ENCODE measurements at regions not wholly inside any gene's neighbourhood (a gene's known extent, or its start where the extent isn't known, plus 50 kb on each side); places are given as distances from the start of the nearest gene placed in this dataset.
A peak's percentile ranks its signal among the peaks of the same experiment; 100 is the strongest.
"Not testable (repeated sequence)": the region's sequence is repeated elsewhere in the genome, so short reads cannot be mapped to it uniquely, and the experiment has no call there.

DNA sequence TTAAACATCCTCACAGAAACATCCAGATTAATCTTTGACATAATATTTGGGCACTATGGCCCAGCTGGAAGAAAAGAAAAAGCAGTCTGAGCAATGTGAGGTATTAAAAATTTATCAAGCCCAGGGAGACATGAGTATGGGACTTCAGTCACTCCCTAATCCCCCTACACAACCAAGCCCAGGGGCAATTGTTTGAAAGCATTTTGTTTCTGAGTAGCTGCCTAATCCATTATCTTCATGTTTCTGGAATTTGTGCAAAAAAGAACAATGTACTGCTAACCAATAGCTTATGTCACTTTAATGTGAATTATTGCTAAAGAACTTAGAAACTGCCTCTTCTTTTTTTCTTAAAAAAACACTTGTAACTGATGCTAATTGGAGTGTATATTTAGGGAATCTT is 360.7 kb downstream of the TEX13C start:
- intact Hi-C loops (cut with DNase I), result no loop called here

DNA sequence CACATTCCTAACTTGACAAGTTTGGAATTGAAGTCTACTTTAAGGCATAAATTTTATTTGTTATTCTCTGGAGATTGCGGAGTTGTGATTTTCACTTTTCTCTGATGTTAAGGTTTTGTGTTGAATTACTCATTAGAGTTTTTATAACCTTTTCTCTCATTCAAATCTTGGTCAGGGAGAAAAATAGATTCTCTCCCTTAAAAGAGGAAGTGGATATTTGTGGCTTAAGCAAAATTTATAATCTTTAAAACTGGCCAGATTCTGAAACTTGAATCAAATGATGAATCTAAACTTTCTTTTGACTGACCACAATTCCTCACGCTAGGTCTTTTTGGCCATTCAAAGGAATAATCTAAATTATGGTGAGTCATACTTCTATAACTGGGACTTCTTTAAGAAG is 361.4 kb downstream of the TEX13C start:
- 83 to 89% (median 87%) methylated on average over 2 of the region's 2 CpGs for WGBS, 4 donors
- H3K27ac ChIP-seq, result no peak overlapping the region
- H3K36me3 ChIP-seq, result no peaks in the 10 kb centered on the region
- TF ChIP-seq POLR2A (IDR thresholded peaks at IDR 0.05), result no peak
- TF ChIP-seq CTCF (IDR thresholded peaks at IDR 0.05), result no peak
- intact Hi-C loops (cut with DNase I), result no loop called here
- no peaks in the 10 kb centered on the region for H3K27me3 ChIP-seq
- H3K4me3 ChIP-seq, result no peak overlapping the region
- H3K4me1 ChIP-seq, result no peaks in the 10 kb centered on the region
- DNase-seq (no peak), ATAC-seq (no peak)
- H3K9me3 ChIP-seq, result peaks cover 0 to 5% (median 0%) of the 10 kb centered on the region in 12 donors

More for the DNA sequence above, 360.7 kb downstream of the TEX13C start:
- Histone ChIP-seq H3K27me3 (no peaks in the 10 kb centered on the region), H3K27ac (no peak overlapping the region), H3K9me3 (peaks cover 0 to 8% (median 0%) of the 10 kb centered on the region in 12 donors), H3K36me3 (no peaks in the 10 kb centered on the region), H3K4me1 (no peaks in the 10 kb centered on the region), H3K4me3 (no peak overlapping the region)
- no peak for TF ChIP-seq POLR2A (IDR thresholded peaks at IDR 0.05)
- TF ChIP-seq CTCF (IDR thresholded peaks at IDR 0.05), result no peak
- DNase-seq (no peak), ATAC-seq (no peak)

DNA sequence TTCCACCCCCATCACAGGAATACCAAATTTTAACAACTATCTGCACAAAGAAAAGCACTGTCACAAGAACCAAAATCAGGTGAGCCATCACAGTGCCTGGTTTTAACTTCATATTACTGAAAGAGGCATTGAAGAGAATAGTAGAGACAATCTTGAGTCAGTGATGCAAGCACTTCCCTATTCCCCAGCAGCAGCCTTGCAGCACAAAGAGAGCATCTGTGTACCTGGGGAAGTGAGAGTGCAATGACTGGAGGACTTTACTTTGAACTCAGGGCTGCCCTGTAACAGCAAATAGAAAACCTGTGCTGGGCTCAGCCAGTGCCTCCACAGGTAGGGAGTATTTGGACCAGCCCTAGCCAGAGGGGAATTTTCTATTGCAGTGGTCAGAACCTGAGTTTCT is 361.8 kb downstream of the TEX13C start:
- no peak overlapping the region for H3K27ac ChIP-seq
- ATAC-seq (no peak), DNase-seq (no peak)
- H3K4me3 ChIP-seq, result no peak overlapping the region
- no peaks in the 10 kb centered on the region for H3K36me3 ChIP-seq
- no peaks in the 10 kb centered on the region for H3K4me1 ChIP-seq
- peaks cover 0 to under 1% (median 0%) of the 10 kb centered on the region in 12 donors for H3K9me3 ChIP-seq
- H3K27me3 ChIP-seq, result no peaks in the 10 kb centered on the region
- no peak for TF ChIP-seq POLR2A (IDR thresholded peaks at IDR 0.05)
- no peak for TF ChIP-seq CTCF (IDR thresholded peaks at IDR 0.05)
- intact Hi-C loops (cut with DNase I), result no loop called here

DNA sequence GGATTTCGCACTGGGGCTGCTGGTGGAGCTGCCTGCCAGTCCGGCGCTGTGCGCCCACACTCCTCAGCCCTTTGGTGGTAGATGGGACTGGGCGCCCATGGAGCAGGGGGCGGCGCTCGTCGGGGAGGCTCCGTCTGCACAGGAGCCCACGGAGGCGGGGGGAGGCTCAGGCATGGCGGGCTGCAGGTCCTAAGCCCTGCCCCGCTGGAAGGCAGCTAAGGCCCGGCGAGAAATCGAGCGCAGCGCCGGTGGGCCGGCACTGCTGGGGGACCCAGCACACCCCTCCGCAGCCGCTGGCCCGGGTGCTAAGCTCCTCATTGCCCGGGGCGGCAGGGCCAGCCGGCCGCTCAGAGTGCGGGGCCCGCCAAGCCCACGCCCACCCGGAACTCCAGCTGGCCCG is 370.9 kb downstream of the TEX13C start:
- H3K4me3 ChIP-seq; H3K36me3 ChIP-seq; intact Hi-C loops (cut with DNase I); H3K27ac ChIP-seq; H3K9me3 ChIP-seq; H3K27me3 ChIP-seq; H3K4me1 ChIP-seq; ATAC-seq: not testable (repeated sequence)
- WGBS, 4 donors, result 70 to 100% (median 89%) methylated on average over 1 to 33 of the region's 33 CpGs
- peak in 1 of 5 donors; percentile 38 for DNase-seq

GRCh38 chrX:125694171-125694570 is 374.5 kb downstream of the TEX13C start:
- Histone ChIP-seq H3K36me3 (no peaks in the 10 kb centered on the region), H3K27ac (no peak overlapping the region), H3K4me1 (no peaks in the 10 kb centered on the region), H3K4me3 (no peak overlapping the region), H3K27me3 (no peaks in the 10 kb centered on the region), H3K9me3 (no peaks in the 10 kb centered on the region)
- intact Hi-C loops (cut with DNase I), result no loop called here
- ATAC-seq (no peak), DNase-seq (no peak)
- 60 to 75% (median 70%) methylated on average over 1 of the region's 1 CpG for WGBS, 4 donors
- TF ChIP-seq CTCF (IDR thresholded peaks at IDR 0.05), result no peak
- no peak for TF ChIP-seq POLR2A (IDR thresholded peaks at IDR 0.05)

Measured in heart left ventricle (tissue), 16 donors.